HG02970 (cell line): ENCODE measurements at regions not wholly inside any gene's neighbourhood (a gene's known extent, or its start where the extent isn't known, plus 50 kb on each side); places are given as distances from the start of the nearest gene placed in this dataset.
"Not testable (repeated sequence)": the region's sequence is repeated elsewhere in the genome, so short reads cannot be mapped to it uniquely, and the experiment has no call there.

ENCODE experiments used
- ATAC-seq: cut with Tn5 transposase; IDR thresholded peaks from one replicate; pipeline ENCODE4 v1.9.1; 2021; ENCODE audit warnings: mild to moderate bottlenecking, moderate library complexity, moderate number of reproducible peaks; ENCODE audit not compliant: unreplicated experiment, low FRiP score

DNA sequence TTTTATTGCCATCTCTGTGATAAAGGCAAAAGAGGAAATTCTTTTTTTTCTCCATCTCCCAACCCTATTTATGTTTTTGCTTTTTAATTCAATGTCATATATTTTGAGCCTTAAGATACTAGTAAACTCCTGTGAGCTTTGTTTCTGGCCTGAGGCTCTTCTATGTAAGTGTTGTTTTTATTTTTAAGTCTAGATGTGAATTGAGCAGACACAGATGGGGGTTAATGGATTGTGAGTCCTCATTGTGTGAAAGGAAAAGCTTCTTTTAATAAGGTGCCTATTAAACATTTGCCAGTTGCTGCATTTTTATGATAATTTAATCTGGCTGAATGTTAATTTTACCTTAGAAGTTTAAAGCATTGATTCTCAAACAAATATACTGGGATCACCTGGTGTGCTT lies 2337.9 kb upstream of the RAG2 start:
- ATAC-seq, result no peak

DNA sequence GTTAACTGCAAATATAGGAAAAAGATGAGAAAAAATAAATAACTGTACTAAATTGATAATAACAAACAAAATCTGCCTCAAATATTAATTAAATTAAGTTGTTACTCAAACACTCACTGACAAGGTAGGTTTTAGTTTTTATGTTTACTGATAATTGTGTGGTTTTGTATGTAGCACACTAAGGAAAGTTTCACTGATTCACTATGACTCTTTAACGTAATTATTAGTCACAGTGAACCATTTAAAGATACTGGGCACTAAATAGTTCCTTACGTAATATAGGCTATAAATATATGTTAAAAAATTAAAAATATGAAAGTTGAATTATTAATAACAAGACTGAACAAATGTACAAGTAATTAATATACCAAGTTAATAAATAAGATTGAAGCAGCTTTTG lies 2330.0 kb upstream of the RAG2 start:
- no peak for ATAC-seq

DNA sequence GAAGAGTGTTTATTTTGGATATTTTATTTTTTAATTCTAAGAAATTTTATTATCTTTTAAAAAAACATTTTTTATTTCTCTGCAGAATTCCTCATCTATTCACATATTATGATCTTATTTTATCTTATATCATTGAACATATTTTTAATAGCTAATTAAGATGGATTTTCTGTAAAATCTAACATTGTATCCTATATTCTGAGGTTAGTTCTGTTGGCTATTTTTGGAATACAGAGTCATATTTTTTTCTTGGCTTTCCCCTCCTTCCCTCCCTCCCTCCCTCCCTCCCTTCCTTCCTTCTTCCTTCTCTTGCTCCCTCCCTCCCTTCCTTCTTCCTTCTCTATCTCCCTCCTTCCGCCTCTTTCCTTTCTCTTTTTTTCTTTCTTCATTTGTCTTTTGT lies 2326.6 kb upstream of the RAG2 start:
- no peak for ATAC-seq

- no peak for ATAC-seq
Observed at GRCh38 chr11:38900211-38900610, 2302.2 kb upstream of the RAG2 start.

DNA sequence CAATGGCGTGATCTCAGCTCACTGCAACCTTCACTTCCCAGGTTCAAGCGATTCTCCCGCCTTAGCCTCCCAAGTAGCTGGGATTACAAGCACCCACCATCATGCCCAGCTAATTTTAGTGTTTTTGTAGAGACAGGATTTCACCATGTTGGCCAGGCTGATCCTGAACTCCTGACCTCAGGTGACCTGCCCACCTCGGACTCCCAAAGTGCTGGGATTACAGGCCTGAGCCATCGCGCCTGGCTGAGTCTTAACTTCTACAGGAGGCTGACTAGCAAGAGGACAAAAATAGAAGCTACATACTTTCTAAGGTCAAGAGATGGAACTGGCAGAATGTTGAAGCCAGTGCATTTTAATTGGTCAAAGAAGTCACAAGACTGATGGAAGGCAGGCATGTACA lies 2296.2 kb upstream of the RAG2 start:
- ATAC-seq, result not testable (repeated sequence)

DNA sequence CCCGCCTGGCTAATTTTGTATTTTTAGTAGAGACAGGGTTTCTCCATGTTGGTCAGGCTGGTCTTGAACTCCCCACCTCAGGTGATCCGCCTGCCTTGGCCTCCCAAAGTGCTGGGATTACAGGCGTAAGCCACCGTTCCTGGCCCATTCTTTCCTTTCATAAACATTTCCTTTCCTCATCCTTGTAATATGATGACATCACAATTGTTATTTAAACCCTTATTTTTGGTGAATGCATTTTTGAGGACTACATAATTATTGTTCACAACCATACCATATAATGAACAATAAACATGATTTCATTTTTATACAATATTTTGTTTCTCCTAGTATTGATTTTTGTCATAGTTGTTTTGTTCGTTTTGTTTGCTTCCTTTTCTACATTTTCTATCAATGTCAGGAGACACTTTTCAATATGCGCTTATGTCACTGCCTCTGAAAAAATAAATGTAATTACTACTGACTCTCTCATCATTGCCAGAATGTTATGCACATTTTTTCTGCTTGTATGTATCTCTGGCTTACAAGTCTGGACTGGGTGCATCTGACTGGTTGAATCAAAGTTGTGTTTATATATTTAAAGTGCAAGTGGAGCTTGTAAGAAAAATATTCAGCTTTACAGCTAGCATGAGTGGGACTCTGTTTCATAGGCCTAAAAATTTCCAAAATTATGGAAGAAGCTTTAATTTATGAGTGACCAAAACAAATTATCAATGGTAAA lies 2286.3 kb upstream of the RAG2 start:
- no peak for ATAC-seq

DNA sequence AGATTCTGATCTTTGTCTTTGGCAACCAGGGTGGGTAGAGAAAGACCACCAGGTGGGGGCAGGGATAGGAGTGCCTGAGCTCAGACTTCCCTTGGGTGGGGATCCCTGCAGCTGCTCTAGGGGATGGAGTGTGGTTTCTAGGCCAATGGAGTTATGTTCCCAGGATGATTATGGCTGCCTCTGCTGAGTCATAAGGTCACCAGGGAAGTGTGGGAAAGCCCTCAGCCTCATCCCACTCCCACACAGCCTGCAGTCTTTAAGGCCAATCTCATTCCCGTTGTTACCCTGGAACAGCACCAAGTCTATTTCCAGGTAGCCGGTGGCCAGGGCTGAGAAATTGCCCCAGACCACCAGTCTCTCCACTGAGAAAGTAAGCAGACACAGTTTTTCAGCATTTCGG lies 2269.3 kb upstream of the RAG2 start:
- ATAC-seq, result no peak

DNA sequence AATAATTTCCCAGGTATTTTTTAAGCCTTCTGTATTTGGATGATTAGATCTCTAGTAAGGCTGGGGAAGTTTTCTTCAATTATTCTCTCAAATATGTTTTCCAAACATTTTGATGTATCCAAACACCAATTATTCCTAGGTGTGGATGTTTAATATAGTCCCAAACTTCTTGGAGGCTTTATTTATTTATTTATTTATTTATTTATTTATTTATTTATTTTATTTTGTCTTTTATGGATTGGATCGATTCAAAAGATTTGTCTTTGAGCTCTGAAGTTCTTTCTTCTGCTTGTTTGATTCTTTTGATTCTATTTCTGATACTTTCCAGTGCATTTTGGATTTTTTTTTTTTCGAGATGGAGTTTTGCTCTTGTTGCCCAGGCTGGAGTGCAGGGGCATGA lies 2267.9 kb upstream of the RAG2 start:
- no peak for ATAC-seq

GRCh38 chr11:38842991-38843390 lies 2245.0 kb upstream of the RAG2 start:
- no peak for ATAC-seq

DNA sequence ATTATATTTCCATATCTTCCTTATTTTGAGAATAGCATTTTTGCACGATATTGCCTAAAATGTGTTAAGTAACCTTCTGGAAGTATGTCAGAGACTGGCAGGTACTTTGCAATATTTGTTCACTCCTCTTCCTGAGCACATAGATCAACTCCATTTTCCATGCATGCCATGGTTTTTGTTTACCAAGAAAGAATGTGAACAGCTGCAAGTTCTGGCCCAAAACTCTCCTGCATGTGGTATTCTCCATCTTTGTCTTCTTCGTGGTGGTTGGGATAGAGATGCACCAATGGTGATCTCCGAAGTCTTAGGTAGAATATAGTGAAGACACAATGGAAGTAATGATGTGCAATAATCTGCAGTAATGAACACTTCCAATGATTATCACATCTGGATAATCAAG lies 2241.0 kb upstream of the RAG2 start:
- ATAC-seq, result no peak

DNA sequence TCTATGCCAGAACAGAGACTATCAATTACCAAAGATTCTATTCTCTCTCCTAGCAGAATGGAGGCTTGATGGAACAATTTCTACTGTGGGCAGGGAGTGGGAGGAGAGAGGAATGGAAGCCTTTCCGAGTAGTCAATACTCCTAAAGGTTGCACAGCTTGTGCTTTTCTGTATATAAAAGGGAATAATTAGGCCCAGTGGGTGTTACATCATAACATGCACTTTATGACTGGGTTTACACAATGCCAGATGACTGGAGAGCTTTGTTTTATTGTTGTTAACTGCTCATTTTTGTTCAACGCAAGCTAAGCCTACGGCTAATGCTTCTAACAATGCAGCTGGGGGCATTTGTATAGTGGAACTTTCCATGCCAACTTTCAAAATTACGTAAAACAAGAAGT lies 2237.9 kb upstream of the RAG2 start:
- no peak for ATAC-seq

GRCh38 chr11:38824573-38824972 lies 2226.5 kb upstream of the RAG2 start:
- ATAC-seq, result no peak

DNA sequence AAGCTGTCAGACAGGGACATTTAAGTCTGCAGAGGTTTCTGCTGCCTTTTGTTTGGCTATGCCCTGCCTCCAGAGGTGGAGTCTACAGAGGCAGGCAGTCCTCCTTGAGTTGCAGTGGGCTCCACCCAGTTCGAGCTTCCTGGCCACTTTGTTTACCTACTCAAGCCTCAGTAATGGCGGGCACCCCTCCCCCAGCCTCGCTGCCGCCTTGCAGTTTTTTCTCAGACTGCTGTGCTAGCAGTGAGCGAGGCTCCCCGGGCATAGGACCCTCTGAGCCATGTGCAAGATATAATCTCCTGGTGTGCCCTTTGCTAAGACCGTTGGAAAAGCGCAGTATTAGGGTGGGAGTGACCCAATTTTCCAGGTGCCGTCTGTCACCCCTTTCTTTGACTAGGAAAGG lies 2223.8 kb upstream of the RAG2 start:
- ATAC-seq, result not testable (repeated sequence)

GRCh38 chr11:38819981-38820380 lies 2221.9 kb upstream of the RAG2 start:
- no peak for ATAC-seq

DNA sequence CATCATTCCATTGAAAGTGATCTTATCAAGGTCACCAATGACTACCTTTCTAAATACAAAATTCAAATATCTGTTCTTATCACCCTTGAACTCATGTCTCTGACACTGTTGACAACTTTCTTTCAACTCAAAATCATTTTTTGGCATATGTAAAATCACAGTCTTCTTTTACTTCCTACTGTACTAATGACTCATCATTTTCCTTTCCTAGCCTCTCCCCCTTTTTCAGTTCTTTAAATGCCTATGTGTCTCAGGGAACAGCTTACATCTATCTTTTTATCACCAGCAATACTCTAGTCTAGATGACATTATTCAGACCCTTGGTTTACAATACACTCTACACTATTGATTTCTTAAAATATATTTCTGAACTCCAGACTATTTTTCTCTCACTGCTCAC lies 2220.7 kb upstream of the RAG2 start:
- no peak for ATAC-seq

DNA sequence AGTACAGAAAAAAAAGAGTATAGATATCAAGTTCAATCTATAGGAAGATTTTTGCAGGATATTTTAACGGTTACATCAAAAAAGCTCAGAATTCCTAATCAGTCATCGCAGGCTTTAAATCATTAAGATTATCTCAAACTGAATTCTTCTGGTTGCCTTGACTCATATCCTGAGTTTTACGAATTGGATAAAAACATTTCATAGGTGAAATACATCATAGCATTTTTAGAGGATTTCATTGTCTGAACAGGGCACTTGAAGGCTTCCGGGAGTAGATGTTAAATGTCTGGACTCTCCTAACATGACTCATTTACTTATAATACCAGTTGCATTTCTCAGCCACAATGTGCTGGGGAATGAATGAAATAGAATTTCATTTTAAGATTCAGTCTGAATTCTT lies 2216.6 kb upstream of the RAG2 start:
- no peak for ATAC-seq

DNA sequence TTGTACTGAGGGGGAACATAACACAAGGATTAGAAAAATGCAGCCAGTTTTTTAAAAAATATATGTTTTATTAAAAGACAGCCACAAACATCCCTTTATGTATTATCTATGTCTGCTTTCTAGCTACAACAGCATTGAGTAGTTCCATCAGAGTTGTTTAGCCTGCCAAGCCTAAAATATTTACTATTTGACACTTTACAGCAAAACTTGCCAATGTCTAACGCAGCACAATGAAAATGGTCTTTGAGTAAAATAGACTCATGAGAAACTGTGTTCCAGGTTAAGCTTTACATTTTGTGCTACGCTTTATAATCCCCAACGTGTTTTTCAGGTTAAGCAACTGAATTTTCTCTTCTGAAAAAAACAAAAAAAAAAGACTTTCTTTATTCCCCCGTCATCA lies 2211.5 kb upstream of the RAG2 start:
- no peak for ATAC-seq

GRCh38 chr11:38796281-38796680 lies 2198.2 kb upstream of the RAG2 start:
- no peak for ATAC-seq

DNA sequence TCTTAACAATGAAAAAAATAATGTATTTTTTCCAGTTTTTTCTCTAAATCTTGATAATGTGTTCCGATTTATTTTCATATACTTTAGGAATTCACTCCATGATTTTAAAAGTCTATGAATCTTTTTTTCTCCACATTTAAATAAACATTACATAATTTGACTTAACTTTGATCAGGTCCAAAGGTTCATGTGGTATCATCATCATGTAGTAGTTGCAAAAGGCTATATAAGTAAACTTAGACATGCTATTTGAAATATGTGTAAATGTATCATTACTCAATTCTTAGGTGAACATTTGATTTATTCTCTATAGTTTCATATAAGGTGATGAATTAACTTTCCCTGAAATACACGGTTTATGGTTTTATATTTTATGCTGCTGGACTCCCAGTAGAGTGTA lies 2197.0 kb upstream of the RAG2 start:
- ATAC-seq, result no peak

DNA sequence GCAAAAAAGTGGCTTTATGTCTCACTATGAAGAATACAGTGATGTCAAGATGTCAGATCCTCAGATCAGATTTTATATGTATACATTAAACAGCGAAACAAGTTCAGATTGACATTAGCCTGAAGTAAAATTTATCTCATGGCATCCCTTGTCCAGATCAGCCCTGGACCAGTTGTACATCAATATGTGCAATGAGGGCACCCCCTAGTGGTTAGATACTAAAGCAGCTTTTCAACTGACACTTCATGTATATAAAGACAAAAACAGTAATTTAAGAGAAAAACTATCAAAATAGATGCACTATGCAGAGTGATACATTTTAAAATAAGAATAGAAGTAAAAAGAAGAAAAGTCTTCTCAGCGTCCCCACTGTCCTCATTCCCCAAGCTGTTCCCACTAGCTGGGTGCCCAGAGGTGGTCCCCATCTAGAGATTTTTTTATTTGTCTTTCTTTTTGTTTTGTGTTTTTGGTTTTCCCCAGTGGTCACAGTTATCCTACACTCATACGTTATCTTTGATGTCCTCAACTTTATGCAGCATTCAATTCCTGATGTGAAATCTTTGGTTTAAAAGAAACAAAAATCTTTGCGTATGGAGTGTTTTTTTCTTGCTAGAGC lies 2193.4 kb upstream of the RAG2 start:
- ATAC-seq, result no peak

GRCh38 chr11:38788561-38788960 lies 2190.5 kb upstream of the RAG2 start:
- ATAC-seq, result no peak

- ATAC-seq, result no peak
Observed at GRCh38 chr11:38784164-38784563, 2186.1 kb upstream of the RAG2 start.

- ATAC-seq, result no peak
Observed at GRCh38 chr11:38766796-38767195, 2168.8 kb upstream of the RAG2 start.
